HepG2 (cell line): ENCODE measurements at regions not wholly inside any gene's neighbourhood (a gene's known extent, or its start where the extent isn't known, plus 50 kb on each side); places are given as distances from the start of the nearest gene placed in this dataset.
A peak's percentile ranks its signal among the peaks of the same experiment; 100 is the strongest.

Experiments used
- ARNT2 ChIP-seq: sonication (generic); formaldehyde crosslinking; IDR thresholded peaks from 2 replicates; pipeline ENCODE4 v1.8.0; 2022; ENCODE audit warnings: mild to moderate bottlenecking, low read depth, missing genetic modification reagents, moderate library complexity
- CHD4 ChIP-seq: fragments of 200-600 bp; sonication (generic); IDR thresholded peaks from 2 replicates; pipeline ENCODE4 v1.7.0; 2017; ENCODE audit warnings: mild to moderate bottlenecking, low read length, borderline replicate concordance
- HBP1 ChIP-seq: IDR thresholded peaks from 2 replicates; pipeline ENCODE4 v1.6.1; 2016; ENCODE audit warnings: low read depth, control low read depth
- NR2F6 ChIP-seq, 2 experiments: IDR thresholded peaks; 2 replicates each; pipeline ENCODE4 v1.6.1; 2016; ENCODE audit warnings: antibody characterized with exemption in 1 of 2, mild to moderate bottlenecking in 1 of 2
- PRDM4 ChIP-seq: sonication (generic); formaldehyde crosslinking; IDR thresholded peaks from 2 replicates; pipeline ENCODE4 v1.9.0; 2021; ENCODE audit warnings: missing genetic modification reagents, borderline replicate concordance
- REST ChIP-seq, 2 experiments: IDR thresholded peaks; 2 replicates each; pipeline ENCODE4 v1.6.1; 2011 to 2012; ENCODE audit warnings: low read length in 2 of 2, borderline replicate concordance in 1 of 2, low read depth in 1 of 2, mild to moderate bottlenecking in 1 of 2, moderate library complexity in 1 of 2
- SOX5 ChIP-seq: IDR thresholded peaks from 2 replicates; pipeline ENCODE4 v1.6.1; 2016; ENCODE audit warnings: borderline replicate concordance
- ZNF136 ChIP-seq: sonication (generic); formaldehyde crosslinking; IDR thresholded peaks from 2 replicates; pipeline ENCODE4 v1.8.1; 2022; ENCODE audit warnings: low read depth, mild to moderate bottlenecking, moderate library complexity, missing genetic modification reagents
- ZNF143 ChIP-seq: sonication (generic); formaldehyde crosslinking; IDR thresholded peaks from 2 replicates; pipeline ENCODE4 v1.4.0; 2020; ENCODE audit warnings: missing genetic modification reagents
- ZNF317 ChIP-seq: sonication (generic); formaldehyde crosslinking; IDR thresholded peaks from 2 replicates; pipeline ENCODE4 v1.5.0; 2020; ENCODE audit warnings: mild to moderate bottlenecking, missing genetic modification reagents
- ZNF468 ChIP-seq: sonication (generic); formaldehyde crosslinking; IDR thresholded peaks from 2 replicates; pipeline ENCODE4 v1.8.0; 2022; ENCODE audit warnings: mild to moderate bottlenecking, moderate library complexity, missing genetic modification reagents
- ZNF503 ChIP-seq: sonication (generic); formaldehyde crosslinking; IDR thresholded peaks from 2 replicates; pipeline ENCODE4 v1.4.0; 2020; ENCODE audit warnings: missing genetic modification reagents
- ZNF510 ChIP-seq: sonication (generic); formaldehyde crosslinking; IDR thresholded peaks from 2 replicates; pipeline ENCODE4 v1.4.0; 2020; ENCODE audit warnings: low read depth, mild to moderate bottlenecking, missing genetic modification reagents
- ZNF543 ChIP-seq: sonication (generic); formaldehyde crosslinking; IDR thresholded peaks from 2 replicates; pipeline ENCODE4 v1.4.0; 2020; ENCODE audit warnings: mild to moderate bottlenecking, missing genetic modification reagents
- ZNF660 ChIP-seq: sonication (generic); formaldehyde crosslinking; IDR thresholded peaks from 2 replicates; pipeline ENCODE4 v1.5.1; 2020; ENCODE audit warnings: mild to moderate bottlenecking, low read depth, missing genetic modification reagents, borderline replicate concordance
- ZNF7 ChIP-seq: IDR thresholded peaks from 2 replicates; pipeline ENCODE4 v1.6.1; 2016; ENCODE audit warnings: missing biosample characterization, missing genetic modification reagents
- ZNF761 ChIP-seq: sonication (generic); formaldehyde crosslinking; conservative IDR thresholded peaks from 2 replicates; pipeline ENCODE4 v1.4.0; 2020; ENCODE audit warnings: mild to moderate bottlenecking, missing genetic modification reagents
- TF ChIP-seq, protein P1 (sequence below): sonication (generic); formaldehyde crosslinking; IDR thresholded peaks from 2 replicates; pipeline ENCODE4 v1.4.0; 2020; ENCODE audit warnings: mild to moderate bottlenecking, low read depth, missing genetic modification reagents

DNA sequence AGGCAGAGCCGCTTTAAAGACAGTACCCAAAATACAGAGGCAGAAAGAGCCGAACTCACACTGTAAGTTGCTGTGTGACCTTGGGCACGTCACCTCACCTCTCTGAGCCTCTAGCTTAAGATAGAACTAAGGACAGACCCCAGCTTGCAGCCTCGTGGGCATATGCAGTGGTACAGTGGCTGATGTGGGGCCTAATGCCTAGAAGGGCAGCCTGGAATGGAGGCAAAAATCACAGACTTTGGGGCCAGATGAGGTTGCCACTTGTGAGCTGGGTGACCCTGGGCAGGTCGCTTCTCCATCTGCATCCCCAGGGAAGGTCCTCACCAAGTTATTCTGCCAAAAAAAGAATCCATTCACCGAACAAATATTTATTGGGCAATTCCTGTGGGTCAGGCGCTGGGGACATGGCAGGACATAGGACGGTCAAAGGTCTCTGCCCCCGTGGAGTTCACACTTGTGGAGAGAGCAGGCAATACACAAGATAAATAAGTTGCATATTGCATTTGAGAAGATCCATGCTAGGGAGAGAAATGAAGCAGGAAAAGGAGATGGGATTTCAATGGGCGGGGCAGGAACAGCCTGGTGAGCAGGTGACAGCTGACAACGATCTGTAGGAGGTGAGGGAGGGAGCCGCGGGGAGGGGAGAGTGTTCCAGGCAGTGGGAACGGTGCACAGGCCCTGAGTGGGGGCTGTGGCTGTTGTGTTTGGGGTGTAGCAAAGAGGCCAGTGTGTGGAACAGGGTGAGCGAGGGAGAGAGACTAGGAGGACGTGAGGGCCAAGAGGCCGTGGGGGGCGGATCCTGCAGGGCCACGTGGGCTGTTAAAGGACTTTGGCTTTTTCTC lies 115.2 kb downstream of the CEBPB start (continued):
- TF ChIP-seq CHD4 (peak; percentile 100), ZNF503 (CRISPR knock-in tag) (peak; percentile 44; the same call in 1 of the 2 replicates), ZNF143 (peak; percentile 13; the same call in 1 of the 2 replicates), NR2F6 (IDR thresholded peaks at IDR 0.05) (peak; percentile 99), NR2F6 (CRISPR knock-in tag; IDR thresholded peaks at IDR 0.05) (peak; percentile 97), PRDM4 (CRISPR knock-in tag) (no peak; the same call in 1 of the 2 replicates), ZNF7 (peak; percentile 31), ZNF510 (CRISPR knock-in tag) (peak; percentile 64), HBP1 (CRISPR knock-in tag) (peak; percentile 88), ZNF136 (no peak), ZNF543 (peak; percentile 95), REST (IDR thresholded peaks at IDR 0.05; ENCODE audit: borderline replicate concordance in 1 of 2, low read depth in 1 of 2, low read length in 2 of 2) (peak in 1 of 2 experiments; percentile 39; a peak in 2 of 4 replicates), SOX5 (peak; percentile 87), ZNF660 (CRISPR knock-in tag) (peak; percentile 9; the same call in 1 of the 2 replicates), ZNF317 (CRISPR knock-in tag) (peak; percentile 97), ARNT2 (CRISPR knock-in tag) (peak; percentile 45), ZNF761 (CRISPR knock-in tag) (peak; percentile 99), ZNF468 (CRISPR knock-in tag) (0 out of 2 replicates have a peak, but pooled peaks have one; percentile 5)
- TF ChIP-seq, protein P1, sequence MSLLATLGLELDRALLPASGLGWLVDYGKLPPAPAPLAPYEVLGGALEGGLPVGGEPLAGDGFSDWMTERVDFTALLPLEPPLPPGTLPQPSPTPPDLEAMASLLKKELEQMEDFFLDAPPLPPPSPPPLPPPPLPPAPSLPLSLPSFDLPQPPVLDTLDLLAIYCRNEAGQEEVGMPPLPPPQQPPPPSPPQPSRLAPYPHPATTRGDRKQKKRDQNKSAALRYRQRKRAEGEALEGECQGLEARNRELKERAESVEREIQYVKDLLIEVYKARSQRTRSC (CRISPR knock-in tag) = peak; percentile 62; the same call in 1 of the 2 replicates
